ENCODE measurements at regions not wholly inside any gene's neighbourhood (a gene's known extent, or its start where the extent isn't known, plus 50 kb on each side); places are given as distances from the start of the nearest gene placed in this dataset.

DNA sequence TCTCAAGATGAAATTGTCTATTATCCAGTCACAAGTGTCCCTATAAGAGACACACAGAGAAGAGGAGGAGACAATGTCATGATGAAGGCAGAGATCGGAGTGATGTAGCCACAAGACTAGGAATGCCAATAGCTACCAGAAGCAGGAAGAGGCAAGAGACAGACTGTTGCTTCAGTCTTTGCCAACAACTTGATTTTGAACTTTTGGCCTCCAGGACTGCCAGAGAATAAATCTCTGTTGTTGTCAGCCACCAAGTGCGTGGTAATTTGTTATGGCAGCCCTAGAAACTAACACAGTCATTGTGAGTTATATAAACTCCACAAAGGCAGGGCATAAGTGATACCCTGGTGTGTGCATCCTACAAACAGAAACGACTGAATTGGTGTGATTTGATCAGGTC lies 517.0 kb downstream of the BTBD3 start:
- 0% methylated on average over 2 of the region's 3 CpGs for WGBS (ENCODE audit: insufficient coverage, low coverage, missing lambda C conversion rate)
- no peaks in the 10 kb centered on the region for H3K36me3 ChIP-seq (ENCODE audit: control insufficient read depth, insufficient read depth, low read length)
- ChIA-PET CTCF (ENCODE audit: low intra/inter-chr PET ratio) (no interaction called here), POLR2A (no interaction called here)
- no peaks in the 10 kb centered on the region for H3K9me3 ChIP-seq (replicated peaks; ENCODE audit: control insufficient read depth, insufficient read depth, low read depth, low read length)
- no peaks in the 10 kb centered on the region for H3K4me1 ChIP-seq (replicated peaks in 1 of 2; ENCODE audit: control insufficient read depth in 2 of 2, insufficient read depth in 2 of 2, low read length in 2 of 2)
- no peak overlapping the region for H2AFZ ChIP-seq (ENCODE audit: low read depth, low read length)
- in situ Hi-C loops (cut with MboI): no loop called here
- H3K9me1 ChIP-seq (ENCODE audit: control insufficient read depth, insufficient read depth, low read length): no peaks in the 10 kb centered on the region
- H3K4me2 ChIP-seq (ENCODE audit: insufficient read depth, low read length): no peak overlapping the region
- H3K9ac ChIP-seq (ENCODE audit: insufficient read depth in 1 of 2, low read depth in 2 of 2, low read length in 2 of 2): no peak overlapping the region
- no peak for ATAC-seq
- no peaks in the 10 kb centered on the region for H3K79me2 ChIP-seq (ENCODE audit: control insufficient read depth, insufficient read depth, low read length)
- H4K20me1 ChIP-seq (replicated peaks; ENCODE audit: control insufficient read depth, insufficient read depth, low read length): no peaks in the 10 kb centered on the region
- no peak overlapping the region for H3K27ac ChIP-seq (ENCODE audit: extremely low read depth, low read depth, low read length)
- no TSS peak for BruUV-seq (replicated peaks)
- no peak for DNase-seq (ENCODE audit: extremely low read depth in 1 of 4, low spot score in 3 of 4)
- H3K4me3 ChIP-seq: no peak overlapping the region
- intact Hi-C loops (cut with micrococcal nuclease): no loop called here
- no peak for FAIRE-seq
- H3K27me3 ChIP-seq (ENCODE audit: control insufficient read depth in 2 of 2, insufficient read depth in 2 of 2, low read length in 2 of 2): no peaks in the 10 kb centered on the region
- TF ChIP-seq, protein P1, sequence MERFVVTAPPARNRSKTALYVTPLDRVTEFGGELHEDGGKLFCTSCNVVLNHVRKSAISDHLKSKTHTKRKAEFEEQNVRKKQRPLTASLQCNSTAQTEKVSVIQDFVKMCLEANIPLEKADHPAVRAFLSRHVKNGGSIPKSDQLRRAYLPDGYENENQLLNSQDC (CRISPR knock-in tag; IDR thresholded peaks at IDR 0.05): no peak
- no peak for TF ChIP-seq NEUROD1 (IDR thresholded peaks at IDR 0.05; ENCODE audit: borderline replicate concordance, low read depth, low read length, partially characterized antibody)
- no peak for TF ChIP-seq ETV6 (IDR thresholded peaks at IDR 0.05; ENCODE audit: borderline replicate concordance in 1 of 2, low read depth in 2 of 2, low read length in 1 of 2)
- no peak for TF ChIP-seq ETV6 (CRISPR knock-in tag; IDR thresholded peaks at IDR 0.05; ENCODE audit: borderline replicate concordance)
- TF ChIP-seq TBP (optimal IDR thresholded peaks at IDR 0.05; ENCODE audit: low read depth, low read length): no peak
- TF ChIP-seq COPS2 (conservative IDR thresholded peaks at IDR 0.05): no peak
- no peak for TF ChIP-seq NR4A1 (CRISPR knock-in tag; IDR thresholded peaks at IDR 0.05)
- no peak for TF ChIP-seq NR4A1 (tag; IDR thresholded peaks at IDR 0.05)
- TF ChIP-seq, protein P2, sequence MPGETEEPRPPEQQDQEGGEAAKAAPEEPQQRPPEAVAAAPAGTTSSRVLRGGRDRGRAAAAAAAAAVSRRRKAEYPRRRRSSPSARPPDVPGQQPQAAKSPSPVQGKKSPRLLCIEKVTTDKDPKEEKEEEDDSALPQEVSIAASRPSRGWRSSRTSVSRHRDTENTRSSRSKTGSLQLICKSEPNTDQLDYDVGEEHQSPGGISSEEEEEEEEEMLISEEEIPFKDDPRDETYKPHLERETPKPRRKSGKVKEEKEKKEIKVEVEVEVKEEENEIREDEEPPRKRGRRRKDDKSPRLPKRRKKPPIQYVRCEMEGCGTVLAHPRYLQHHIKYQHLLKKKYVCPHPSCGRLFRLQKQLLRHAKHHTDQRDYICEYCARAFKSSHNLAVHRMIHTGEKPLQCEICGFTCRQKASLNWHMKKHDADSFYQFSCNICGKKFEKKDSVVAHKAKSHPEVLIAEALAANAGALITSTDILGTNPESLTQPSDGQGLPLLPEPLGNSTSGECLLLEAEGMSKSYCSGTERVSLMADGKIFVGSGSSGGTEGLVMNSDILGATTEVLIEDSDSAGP (CRISPR knock-in tag; IDR thresholded peaks at IDR 0.05): no peak
